ENCODE measurements at regions not wholly inside any gene's neighbourhood (a gene's known extent, or its start where the extent isn't known, plus 50 kb on each side); places are given as distances from the start of the nearest gene placed in this dataset.
"Not testable (repeated sequence)": the region's sequence is repeated elsewhere in the genome, so short reads cannot be mapped to it uniquely, and the experiment has no call there.

DNA sequence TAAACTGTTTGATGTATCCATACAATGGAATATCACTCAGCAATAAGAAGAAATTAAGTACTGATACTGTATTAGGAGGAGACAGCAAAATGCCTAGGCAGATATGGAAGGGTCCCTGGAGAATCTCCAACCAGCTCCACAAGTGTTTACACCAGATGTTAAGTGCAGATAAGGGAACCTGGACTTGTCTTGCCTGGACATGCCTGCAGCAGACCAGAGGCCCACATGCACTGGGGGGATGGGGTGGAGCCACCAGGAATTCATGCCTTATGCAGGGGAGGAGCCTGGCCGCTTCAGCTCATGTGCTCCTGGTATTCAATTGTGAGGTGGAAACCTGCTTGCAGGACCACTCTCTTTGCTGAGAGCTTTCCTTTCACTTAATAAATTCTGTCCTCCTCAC is 287.6 kb downstream of the LIPI start:
- H3K27me3 ChIP-seq (ENCODE audit: insufficient read depth, low read length, poor library complexity, severe bottlenecking); H3K36me3 ChIP-seq (ENCODE audit: insufficient read depth, low read length); CTCF ChIA-PET; H3K27ac Mint-ChIP-seq; H3K9me3 Mint-ChIP-seq; H3K4me1 Mint-ChIP-seq; H3K27me3 Mint-ChIP-seq; DNase-seq; H3K27ac ChIP-seq (ENCODE audit: low read depth, low read length); POLR2A ChIA-PET; H3K36me3 Mint-ChIP-seq; H3K9me3 ChIP-seq (ENCODE audit: low read length); H3K4me3 Mint-ChIP-seq; H3K4me3 ChIP-seq (ENCODE audit: low read length); H3K4me1 ChIP-seq (ENCODE audit: insufficient read depth, low read length): not testable (repeated sequence)

DNA sequence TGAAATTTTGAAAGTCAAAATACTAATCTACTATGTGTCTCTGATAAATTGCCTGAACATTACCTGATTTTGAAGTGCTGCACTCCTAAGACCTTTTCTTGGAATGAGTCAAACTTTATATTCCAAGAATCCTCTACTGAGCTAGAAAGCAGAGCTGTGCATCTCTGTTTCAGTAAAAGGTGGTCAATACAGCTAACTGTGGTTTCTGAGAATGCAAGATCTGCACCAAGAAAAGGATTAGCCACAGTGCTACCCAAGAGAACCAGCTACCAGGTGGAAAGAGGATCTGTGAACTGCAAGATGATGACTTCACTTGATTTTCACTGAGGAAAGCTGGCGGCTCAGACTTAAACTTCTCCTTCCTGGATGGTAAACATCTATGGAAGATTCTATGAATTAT is 289.3 kb downstream of the LIPI start:
- H3K36me3 Mint-ChIP-seq; H3K36me3 ChIP-seq (ENCODE audit: insufficient read depth, low read length); H3K4me3 Mint-ChIP-seq; CTCF ChIA-PET; POLR2A ChIA-PET; DNase-seq; H3K27me3 Mint-ChIP-seq; H3K9me3 Mint-ChIP-seq; H3K4me1 Mint-ChIP-seq; H3K27ac ChIP-seq (ENCODE audit: low read depth, low read length); H3K9me3 ChIP-seq (ENCODE audit: low read length); H3K4me3 ChIP-seq (ENCODE audit: low read length); H3K4me1 ChIP-seq (ENCODE audit: insufficient read depth, low read length); H3K27me3 ChIP-seq (ENCODE audit: insufficient read depth, low read length, poor library complexity, severe bottlenecking); H3K27ac Mint-ChIP-seq: not testable (repeated sequence)

- CTCF ChIA-PET; H3K27me3 Mint-ChIP-seq; DNase-seq; H3K27me3 ChIP-seq (ENCODE audit: insufficient read depth, low read length, poor library complexity, severe bottlenecking); H3K36me3 ChIP-seq (ENCODE audit: insufficient read depth, low read length); H3K9me3 Mint-ChIP-seq; H3K4me3 Mint-ChIP-seq; POLR2A ChIA-PET; H3K27ac ChIP-seq (ENCODE audit: low read depth, low read length); H3K9me3 ChIP-seq (ENCODE audit: low read length); H3K27ac Mint-ChIP-seq; H3K4me3 ChIP-seq (ENCODE audit: low read length); H3K36me3 Mint-ChIP-seq; H3K4me1 ChIP-seq (ENCODE audit: insufficient read depth, low read length); H3K4me1 Mint-ChIP-seq: not testable (repeated sequence)
These were observed 297.8 kb downstream of the POTED start for GRCh38 chr21:13907385-13907784.

- CTCF ChIA-PET; H3K36me3 Mint-ChIP-seq; DNase-seq; H3K27me3 Mint-ChIP-seq; H3K4me3 ChIP-seq (ENCODE audit: low read length); H3K9me3 Mint-ChIP-seq; H3K9me3 ChIP-seq (ENCODE audit: low read length); H3K4me3 Mint-ChIP-seq; H3K36me3 ChIP-seq (ENCODE audit: insufficient read depth, low read length); H3K27ac ChIP-seq (ENCODE audit: low read depth, low read length); H3K4me1 ChIP-seq (ENCODE audit: insufficient read depth, low read length); H3K4me1 Mint-ChIP-seq; H3K27me3 ChIP-seq (ENCODE audit: insufficient read depth, low read length, poor library complexity, severe bottlenecking); H3K27ac Mint-ChIP-seq; POLR2A ChIA-PET: not testable (repeated sequence)
These were observed 287.1 kb downstream of the POTED start for GRCh38 chr21:13896596-13897247.

DNA sequence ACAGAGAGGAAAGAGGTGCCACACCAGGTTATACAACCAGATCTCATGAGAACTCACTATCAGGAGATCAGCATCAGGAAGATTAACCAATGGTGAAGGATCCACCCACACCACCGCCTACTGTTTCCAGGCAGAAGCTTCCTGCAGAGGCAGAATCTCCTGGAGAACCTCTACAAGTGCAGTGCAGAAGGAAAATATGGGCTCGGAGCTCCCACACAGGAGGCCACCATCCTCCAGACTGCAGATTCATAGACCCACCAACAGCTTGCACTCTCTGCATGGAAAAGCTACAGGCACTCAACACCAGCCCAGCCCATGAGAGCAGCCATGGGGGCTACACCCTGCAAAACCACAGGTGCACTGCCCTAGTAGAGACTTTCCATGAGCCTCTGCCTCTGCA is 284.0 kb downstream of the POTED start:
- not testable (repeated sequence) for H3K4me1 Mint-ChIP-seq; H3K4me1 ChIP-seq (ENCODE audit: insufficient read depth, low read length)

DNA sequence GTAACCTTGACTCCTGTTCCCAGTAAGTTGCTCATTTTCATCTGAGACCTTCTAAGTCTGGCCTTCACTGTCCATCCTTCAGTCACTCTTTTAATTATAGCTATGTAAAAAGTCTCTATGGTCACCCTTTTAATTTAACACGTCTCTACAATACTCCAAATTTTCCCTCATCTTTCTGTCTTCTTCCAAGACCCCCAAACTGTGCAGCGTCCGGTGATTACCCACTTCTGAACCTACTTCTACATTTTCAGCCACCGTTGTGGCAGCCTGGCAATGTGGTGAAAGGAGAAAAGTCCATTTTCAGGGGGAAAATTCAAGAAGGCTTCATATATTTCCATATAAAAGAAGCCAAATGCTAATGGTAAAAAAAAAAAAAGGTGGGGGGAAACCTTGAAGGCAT is 283.4 kb downstream of the POTED start:
- H3K4me3 Mint-ChIP-seq; H3K36me3 ChIP-seq (ENCODE audit: insufficient read depth, low read length); H3K4me3 ChIP-seq (ENCODE audit: low read length); H3K27ac Mint-ChIP-seq; H3K36me3 Mint-ChIP-seq; H3K27ac ChIP-seq (ENCODE audit: low read depth, low read length); H3K4me1 Mint-ChIP-seq; CTCF ChIA-PET; POLR2A ChIA-PET; H3K9me3 Mint-ChIP-seq; H3K27me3 Mint-ChIP-seq; H3K4me1 ChIP-seq (ENCODE audit: insufficient read depth, low read length); H3K27me3 ChIP-seq (ENCODE audit: insufficient read depth, low read length, poor library complexity, severe bottlenecking); DNase-seq; H3K9me3 ChIP-seq (ENCODE audit: low read length): not testable (repeated sequence)

More for the DNA sequence above, 284.0 kb downstream of the POTED start:
- H3K9me3 ChIP-seq (ENCODE audit: low read length); H3K4me3 ChIP-seq (ENCODE audit: low read length); H3K4me3 Mint-ChIP-seq; H3K36me3 Mint-ChIP-seq; H3K36me3 ChIP-seq (ENCODE audit: insufficient read depth, low read length); DNase-seq; CTCF ChIA-PET; POLR2A ChIA-PET; H3K9me3 Mint-ChIP-seq; H3K27ac ChIP-seq (ENCODE audit: low read depth, low read length); H3K27me3 Mint-ChIP-seq; H3K27me3 ChIP-seq (ENCODE audit: insufficient read depth, low read length, poor library complexity, severe bottlenecking): not testable (repeated sequence)
- peak overlapping the region in 1 of 8 donors; percentile 55 for H3K27ac Mint-ChIP-seq

DNA sequence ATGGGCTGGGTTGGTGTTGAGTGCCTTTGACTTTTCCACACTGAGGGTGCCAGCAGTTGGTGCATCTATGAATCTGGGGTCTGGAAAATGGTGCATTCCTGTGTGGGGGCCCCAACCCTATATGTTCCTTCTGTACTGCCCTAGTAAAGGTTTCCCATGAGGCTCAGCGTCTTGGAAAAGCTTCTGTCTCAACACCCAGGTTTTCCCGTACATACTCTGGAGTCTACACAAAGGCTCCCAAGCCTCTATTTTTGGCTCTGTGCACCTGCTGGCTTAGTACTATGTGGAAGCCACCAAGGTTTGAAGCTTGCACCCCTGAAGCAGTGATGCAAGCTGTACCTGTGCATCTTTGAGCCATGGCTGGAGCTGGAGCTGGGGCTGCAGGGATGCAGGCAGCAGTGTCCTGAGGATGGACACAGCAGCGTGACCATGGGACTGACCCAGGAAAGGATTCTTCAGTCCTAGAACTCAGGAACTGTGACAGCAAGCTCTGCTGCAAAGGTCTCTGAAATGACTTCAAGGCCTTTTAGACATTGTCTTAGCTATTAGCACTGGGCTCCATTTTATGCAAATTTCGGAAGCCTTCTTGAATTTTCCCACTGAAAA is 282.7 kb downstream of the POTED start:
- H3K4me3 ChIP-seq (ENCODE audit: low read length); H3K4me1 ChIP-seq (ENCODE audit: insufficient read depth, low read length); H3K36me3 ChIP-seq (ENCODE audit: insufficient read depth, low read length); H3K9me3 ChIP-seq (ENCODE audit: low read length); DNase-seq; H3K27me3 ChIP-seq (ENCODE audit: insufficient read depth, low read length, poor library complexity, severe bottlenecking); H3K36me3 Mint-ChIP-seq; H3K4me3 Mint-ChIP-seq; H3K4me1 Mint-ChIP-seq; H3K27ac ChIP-seq (ENCODE audit: low read depth, low read length); POLR2A ChIA-PET; CTCF ChIA-PET; H3K27me3 Mint-ChIP-seq; H3K9me3 Mint-ChIP-seq: not testable (repeated sequence)
- peak overlapping the region in 1 of 8 donors; percentile 16 for H3K27ac Mint-ChIP-seq

GRCh38 chr21:13889176-13889575 is 279.6 kb downstream of the POTED start:
- H3K4me1 ChIP-seq (ENCODE audit: insufficient read depth, low read length); H3K4me3 ChIP-seq (ENCODE audit: low read length); H3K36me3 Mint-ChIP-seq; H3K9me3 ChIP-seq (ENCODE audit: low read length); H3K36me3 ChIP-seq (ENCODE audit: insufficient read depth, low read length); H3K9me3 Mint-ChIP-seq; H3K4me1 Mint-ChIP-seq; H3K27ac ChIP-seq (ENCODE audit: low read depth, low read length); H3K27me3 ChIP-seq (ENCODE audit: insufficient read depth, low read length, poor library complexity, severe bottlenecking); POLR2A ChIA-PET; H3K27me3 Mint-ChIP-seq; H3K27ac Mint-ChIP-seq; DNase-seq; CTCF ChIA-PET: not testable (repeated sequence)
- H3K4me3 Mint-ChIP-seq, result peak overlapping the region in 1 of 7 donors; percentile 71
